Gastroesophageal sphincter (tissue), 4 donors: ENCODE measurements at regions not wholly inside any gene's neighbourhood (a gene's known extent, or its start where the extent isn't known, plus 50 kb on each side); places are given as distances from the start of the nearest gene placed in this dataset.
"Not testable (repeated sequence)": the region's sequence is repeated elsewhere in the genome, so short reads cannot be mapped to it uniquely, and the experiment has no call there.

Source experiments
- ATAC-seq: fragments of 150-250 bp; one replicate; pipeline ENCODE4 v1.9.1; 2016; ENCODE audit warnings: mild to moderate bottlenecking, moderate library complexity
- H3K27ac ChIP-seq, 4 donors: fragments of 200-600 bp; sonication (generic) in 3 of 4; 1 replicate in 3 of 4; 2 replicates in 1 of 4; pipeline ENCODE4 v1.5.1; 2016 to 2019
- H3K27me3 ChIP-seq: fragments of 200-600 bp; sonication (generic); one replicate; pipeline ENCODE4 v1.5.1; 2019
- H3K36me3 ChIP-seq, 2 donors: fragments of 200-600 bp; sonication (generic); one replicate each; pipeline ENCODE4 v1.5.1; 2019; ENCODE audit warnings: control low read depth in 1 of 2
- H3K4me1 ChIP-seq, 3 donors: fragments of 200-600 bp; sonication (generic); 1 replicate in 2 of 3; 2 replicates in 1 of 3; pipeline ENCODE4 v1.5.1; 2016 to 2019; ENCODE audit warnings: control low read depth in 2 of 3
- H3K4me3 ChIP-seq, 2 donors: fragments of 200-600 bp; sonication (generic); one replicate each; pipeline ENCODE4 v1.5.1; 2019; ENCODE audit warnings: mild to moderate bottlenecking in 1 of 2, moderate library complexity in 1 of 2
- H3K9me3 ChIP-seq, 3 donors: fragments of 200-600 bp; sonication (generic); one replicate each; pipeline ENCODE4 v1.5.1; 2017 to 2019; ENCODE audit warnings: control low read depth in 2 of 3
- EP300 ChIP-seq: sonication (generic); formaldehyde crosslinking; IDR thresholded peaks from one replicate; pipeline ENCODE4 v1.6.1; 2017; ENCODE audit warnings: antibody characterized with exemption, mild to moderate bottlenecking
- POLR2A ChIP-seq, 2 donors: fragments of 450-650 bp; IDR thresholded peaks; one replicate each; pipeline ENCODE4 v1.6.1; 2017; ENCODE audit warnings: antibody characterized with exemption in 2 of 2, mild to moderate bottlenecking in 2 of 2, moderate library complexity in 1 of 2
- POLR2AphosphoS5 ChIP-seq: sonication (generic); formaldehyde crosslinking; IDR thresholded peaks from one replicate; pipeline ENCODE4 v1.6.1; 2017; ENCODE audit warnings: antibody characterized with exemption
- WGBS, 2 donors: methylation state at CpG; one replicate each; pipeline ENCODE4 v1.1.5; 2018; ENCODE audit warnings: low coverage in 1 of 2; 5-methylcytosine and 5-hydroxymethylcytosine counted together
- TF ChIP-seq, protein P1 (sequence below), 4 experiments: fragments of 200-600 bp in 2 of 4; fragments of 450-650 bp in 2 of 4; sonication (generic) in 1 of 4; IDR thresholded peaks; one replicate each; pipeline ENCODE4 v1.5.1; 2017 to 2019; ENCODE audit warnings: antibody characterized with exemption in 4 of 4, mild to moderate bottlenecking in 2 of 4, moderate library complexity in 2 of 4

DNA sequence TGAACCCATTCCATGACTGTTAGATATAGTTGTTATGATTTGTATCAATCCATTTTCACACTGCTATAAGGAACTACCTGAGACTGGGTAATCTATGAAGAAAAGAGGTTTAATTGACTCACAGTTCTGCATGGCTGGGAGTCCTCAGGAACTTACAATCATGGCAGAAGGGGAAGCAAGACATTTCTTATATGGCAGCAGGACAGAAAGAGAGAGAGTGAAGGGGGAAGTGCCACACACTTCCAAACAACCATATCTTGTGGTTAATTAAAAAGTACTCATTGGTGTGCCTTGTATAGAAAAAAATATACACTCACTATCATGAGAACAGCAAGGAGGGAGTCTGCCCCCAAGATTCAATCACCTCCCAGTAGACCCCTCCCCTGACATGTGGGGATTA is 137.6 kb upstream of the NBPF11 start:
- Histone ChIP-seq H3K27ac (no peak overlapping the region), H3K27me3 (peaks cover 14% of the 10 kb centered on the region), H3K36me3 (no peaks in the 10 kb centered on the region), H3K9me3 (no peaks in the 10 kb centered on the region), H3K4me3 (no peak overlapping the region), H3K4me1 (no peaks in the 10 kb centered on the region)
- no peak for TF ChIP-seq EP300
- no peak for ATAC-seq

DNA sequence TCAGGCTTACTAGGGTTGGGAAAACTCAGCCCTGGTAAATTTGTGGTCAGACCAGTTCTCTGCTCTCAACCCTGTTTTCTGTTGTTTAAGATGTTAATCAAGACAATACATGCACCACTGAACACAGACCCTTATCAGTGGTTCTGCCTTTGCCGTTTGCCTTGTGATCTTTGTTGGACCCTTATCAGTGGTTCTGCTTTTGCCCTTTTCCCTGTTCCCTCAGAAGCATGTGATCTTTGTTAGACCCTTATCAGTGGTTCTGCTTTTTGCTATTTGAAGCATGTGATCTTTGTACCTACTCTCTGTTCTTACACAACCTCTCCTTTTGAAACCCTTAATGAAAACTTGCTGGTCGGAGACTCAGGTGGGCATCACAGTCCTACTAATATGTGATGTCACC is 133.9 kb upstream of the NBPF11 start:
- H3K27me3 ChIP-seq, result peaks cover 14% of the 10 kb centered on the region
- H3K9me3 ChIP-seq, result not testable (repeated sequence)

DNA sequence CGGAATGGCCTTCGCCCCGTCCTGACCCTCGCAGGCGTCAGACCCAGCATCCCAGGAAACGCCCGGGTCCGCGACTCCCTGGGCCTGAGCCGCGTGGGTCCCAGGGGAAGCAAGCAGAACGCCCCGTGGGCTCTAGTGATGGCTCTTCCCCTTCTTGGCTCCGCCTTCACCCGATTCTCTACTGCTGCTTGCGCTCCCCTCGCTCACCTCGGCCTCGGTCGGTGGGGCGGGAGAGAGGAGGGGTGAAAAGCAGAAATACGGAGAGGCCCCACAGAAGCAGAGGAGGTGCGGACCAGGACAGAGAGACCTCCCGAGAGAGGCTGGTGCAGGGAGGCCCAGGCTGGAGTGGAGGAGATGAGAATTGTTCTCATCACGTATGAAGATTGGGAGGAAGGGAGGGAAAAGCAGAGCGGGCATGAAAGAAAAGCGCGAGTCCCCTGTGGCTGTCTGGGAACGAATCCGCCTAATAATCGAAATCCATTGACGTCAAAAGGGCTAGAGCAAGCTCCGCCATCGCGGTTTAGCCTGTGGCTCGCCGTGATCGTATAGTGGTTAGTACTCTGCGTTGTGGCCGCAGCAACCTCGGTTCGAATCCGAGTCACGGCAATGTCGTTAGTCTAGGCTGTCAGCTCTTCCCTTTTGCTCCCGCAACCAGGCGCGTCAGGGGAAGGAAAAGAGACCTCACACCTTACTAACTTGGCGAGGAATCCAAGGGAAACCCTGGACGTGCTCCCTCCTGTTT is 128.9 kb upstream of the NBPF11 start:
- no CpG with 5 or more reads among the region's 50 CpGs for WGBS, 2 donors
- H3K4me3 ChIP-seq, result peak overlapping the region; percentile 29 to 43
- H3K27me3 ChIP-seq, result peaks cover 31% of the 10 kb centered on the region
- H3K27ac ChIP-seq, result peak overlapping the region in 1 of 4 donors; percentile 3
- H3K36me3 ChIP-seq, H3K9me3 ChIP-seq: not testable (repeated sequence)
- peak; percentile 81 for ATAC-seq
- peaks cover 0 to 10% (median 0%) of the 10 kb centered on the region in 3 donors for H3K4me1 ChIP-seq

More for the DNA sequence above, 133.9 kb upstream of the NBPF11 start:
- not testable (repeated sequence) for H3K36me3 ChIP-seq, ATAC-seq, H3K4me3 ChIP-seq, H3K27ac ChIP-seq, H3K4me1 ChIP-seq
- 51% methylated on average over 2 of the region's 2 CpGs; no CpG with 5 or more reads in 1 of the 2 donors for whole genome bisulfite sequencing, 2 donors

DNA sequence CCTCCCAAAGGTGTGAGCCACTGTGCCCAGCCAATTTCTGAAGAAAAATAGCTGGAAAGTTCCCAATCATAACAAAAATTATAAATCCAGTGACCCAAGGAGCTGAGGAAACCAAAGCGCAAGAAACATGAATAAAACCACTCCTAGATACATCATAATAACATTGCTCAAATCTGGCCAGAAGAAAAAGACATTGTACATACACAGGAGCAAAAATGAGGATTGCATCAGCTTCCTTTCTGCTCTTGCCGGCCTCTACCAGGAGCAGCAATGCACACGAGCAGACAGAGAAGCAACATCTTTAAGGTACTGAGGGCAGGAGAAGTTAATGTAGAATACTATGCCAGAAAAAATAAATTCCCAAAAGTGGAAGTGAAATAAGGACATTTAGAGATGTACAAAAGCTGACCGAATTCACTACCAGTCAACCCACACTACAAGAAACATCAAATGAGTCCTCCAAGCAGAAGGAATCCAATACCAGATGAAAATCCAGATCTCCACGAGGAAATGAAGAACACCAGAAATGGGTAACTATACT is 127.0 kb upstream of the NBPF11 start:
- H3K36me3 ChIP-seq, H3K9me3 ChIP-seq, H3K27ac ChIP-seq, ATAC-seq, H3K4me3 ChIP-seq: not testable (repeated sequence)
- 72 to 81% methylated on average over 4 to 5 of the region's 5 CpGs for WGBS, 2 donors
- Histone ChIP-seq H3K4me1 (peaks cover 0 to 10% (median 0%) of the 10 kb centered on the region in 3 donors), H3K27me3 (peaks cover 46% of the 10 kb centered on the region)

DNA sequence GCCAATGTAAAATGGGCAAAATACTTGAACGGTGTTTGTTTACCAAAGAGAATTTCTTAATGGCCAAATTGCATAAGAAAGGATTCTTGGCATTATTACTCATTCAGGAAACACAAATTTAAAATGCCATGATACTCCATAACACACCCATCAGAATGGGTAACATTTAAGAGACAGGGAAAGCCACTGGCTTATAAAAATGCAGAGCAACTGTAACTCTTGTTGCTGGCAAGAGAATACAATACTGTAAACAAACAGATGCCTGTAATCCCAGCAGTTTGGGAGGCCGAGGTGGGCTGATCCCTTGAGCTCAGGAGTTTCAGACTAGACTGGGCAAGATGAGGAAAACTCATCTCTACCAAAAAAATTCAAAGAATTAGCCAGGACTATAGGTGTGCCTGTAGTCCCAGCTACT is 125.8 kb upstream of the NBPF11 start:
- H3K4me3 ChIP-seq, H3K9me3 ChIP-seq, H3K27ac ChIP-seq, ATAC-seq, H3K36me3 ChIP-seq: not testable (repeated sequence)
- 10 to 18% methylated on average over 2 of the region's 2 CpGs for WGBS, 2 donors
- Histone ChIP-seq H3K4me1 (peaks cover 0 to 10% (median 0%) of the 10 kb centered on the region in 3 donors), H3K27me3 (peaks cover 56% of the 10 kb centered on the region)

DNA sequence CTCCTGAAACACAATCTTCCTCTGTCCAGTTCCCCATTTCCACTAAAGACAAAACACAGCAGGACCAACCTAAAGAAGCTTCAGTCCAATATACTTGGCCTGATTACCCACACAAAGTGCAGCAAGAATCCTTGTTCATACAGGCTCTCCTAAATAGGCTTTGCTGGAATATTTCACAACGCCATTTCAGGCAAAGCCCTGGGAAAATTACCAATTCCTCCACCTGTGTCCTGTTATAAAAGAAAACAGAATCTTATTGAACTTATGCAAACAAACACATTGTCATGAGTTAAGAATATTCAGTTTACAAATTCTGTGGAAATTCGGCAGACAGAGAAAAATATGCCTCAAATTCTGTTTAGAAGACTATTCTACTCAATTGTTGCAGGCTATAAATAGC is 115.0 kb upstream of the NBPF11 start:
- not testable (repeated sequence) for H3K36me3 ChIP-seq, H3K4me3 ChIP-seq, H3K27ac ChIP-seq, H3K9me3 ChIP-seq, ATAC-seq
- Histone ChIP-seq H3K27me3 (peaks cover 29% of the 10 kb centered on the region), H3K4me1 (peaks cover 0 to 21% (median 0%) of the 10 kb centered on the region in 3 donors)
- 50 to 82% methylated on average over 2 of the region's 2 CpGs for WGBS, 2 donors

DNA sequence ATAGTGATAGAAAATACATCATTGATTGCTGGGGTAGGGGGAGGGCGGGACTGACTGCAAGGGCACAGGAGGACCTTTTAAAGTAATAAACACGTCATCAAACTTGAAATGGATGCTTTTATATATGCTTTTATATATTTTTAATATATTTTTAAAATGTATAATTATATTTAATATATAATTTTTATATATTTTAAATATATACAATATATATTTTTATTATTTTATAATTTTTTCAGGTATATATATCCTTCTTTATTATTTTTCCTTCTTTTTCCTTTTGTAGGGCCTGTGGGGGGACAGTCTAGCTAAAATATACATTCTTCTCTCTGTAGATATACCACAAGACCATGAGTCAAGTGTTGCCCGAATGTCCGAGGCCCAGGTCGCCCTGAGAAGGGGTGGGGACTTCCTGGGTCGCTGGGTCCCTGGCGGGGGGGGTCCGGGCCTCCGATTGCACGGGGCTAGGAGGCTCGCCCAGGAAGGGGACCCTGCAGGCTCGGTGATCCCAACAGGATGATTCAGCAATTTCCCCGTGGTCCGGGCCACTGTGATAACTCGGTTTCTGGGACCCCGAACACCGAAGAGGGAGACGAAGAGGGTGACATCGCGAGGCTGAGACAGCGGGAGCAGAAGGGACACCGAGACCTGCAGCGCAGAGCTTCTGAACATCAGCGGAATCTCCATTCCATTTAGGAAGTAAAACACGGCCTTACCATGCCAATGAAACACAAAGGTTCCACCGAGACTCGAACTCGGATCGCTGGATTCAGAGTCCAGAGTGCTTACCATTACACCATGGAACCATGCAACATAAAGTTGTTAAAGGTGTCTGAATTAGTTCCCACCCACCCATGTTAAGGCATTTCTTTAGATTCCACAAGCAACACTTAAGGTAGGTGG is 112.5 kb upstream of the NBPF11 start:
- peak overlapping the region in 1 of 2 donors; percentile 55 for H3K4me3 ChIP-seq
- H3K36me3 ChIP-seq, result no peaks in the 10 kb centered on the region
- H3K4me1 ChIP-seq, result peaks cover 0 to 21% (median 0%) of the 10 kb centered on the region in 3 donors
- no peak overlapping the region for H3K27ac ChIP-seq
- ATAC-seq, result no peak
- WGBS, 2 donors, result 31 to 37% methylated on average over 12 to 15 of the region's 29 CpGs
- TF ChIP-seq, protein P1, sequence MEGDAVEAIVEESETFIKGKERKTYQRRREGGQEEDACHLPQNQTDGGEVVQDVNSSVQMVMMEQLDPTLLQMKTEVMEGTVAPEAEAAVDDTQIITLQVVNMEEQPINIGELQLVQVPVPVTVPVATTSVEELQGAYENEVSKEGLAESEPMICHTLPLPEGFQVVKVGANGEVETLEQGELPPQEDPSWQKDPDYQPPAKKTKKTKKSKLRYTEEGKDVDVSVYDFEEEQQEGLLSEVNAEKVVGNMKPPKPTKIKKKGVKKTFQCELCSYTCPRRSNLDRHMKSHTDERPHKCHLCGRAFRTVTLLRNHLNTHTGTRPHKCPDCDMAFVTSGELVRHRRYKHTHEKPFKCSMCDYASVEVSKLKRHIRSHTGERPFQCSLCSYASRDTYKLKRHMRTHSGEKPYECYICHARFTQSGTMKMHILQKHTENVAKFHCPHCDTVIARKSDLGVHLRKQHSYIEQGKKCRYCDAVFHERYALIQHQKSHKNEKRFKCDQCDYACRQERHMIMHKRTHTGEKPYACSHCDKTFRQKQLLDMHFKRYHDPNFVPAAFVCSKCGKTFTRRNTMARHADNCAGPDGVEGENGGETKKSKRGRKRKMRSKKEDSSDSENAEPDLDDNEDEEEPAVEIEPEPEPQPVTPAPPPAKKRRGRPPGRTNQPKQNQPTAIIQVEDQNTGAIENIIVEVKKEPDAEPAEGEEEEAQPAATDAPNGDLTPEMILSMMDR (IDR thresholded peaks at IDR 0.05), result no peak
- no peak for TF ChIP-seq POLR2AphosphoS5
- peaks cover 36% of the 10 kb centered on the region for H3K27me3 ChIP-seq
- no peaks in the 10 kb centered on the region for H3K9me3 ChIP-seq

DNA sequence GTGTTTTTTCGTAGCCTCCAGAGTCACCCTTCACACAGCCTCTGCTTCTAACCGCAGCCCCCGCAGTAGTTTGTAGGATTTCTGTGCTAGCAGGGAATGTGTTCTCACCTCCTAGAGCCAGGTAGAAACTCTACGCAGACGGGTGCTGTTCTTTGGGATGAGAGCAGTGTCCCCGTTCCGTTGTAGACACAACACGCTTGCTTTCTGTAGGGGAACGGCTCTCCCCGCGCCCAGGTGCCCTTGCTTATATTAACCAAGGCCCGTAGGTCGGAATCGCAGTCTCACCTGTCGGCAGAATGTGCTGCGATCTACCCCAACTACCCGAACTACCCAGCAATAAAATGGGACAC is 111.8 kb upstream of the NBPF11 start:
- Histone ChIP-seq H3K27me3 (peaks cover 43% of the 10 kb centered on the region), H3K36me3 (no peaks in the 10 kb centered on the region), H3K27ac (peak overlapping the region in 2 of 4 donors; percentile 67 to 72), H3K4me3 (peak overlapping the region; percentile 29 to 55), H3K9me3 (no peaks in the 10 kb centered on the region), H3K4me1 (peaks cover 0 to 21% (median 0%) of the 10 kb centered on the region in 3 donors)
- ATAC-seq, result peak; percentile 7
- WGBS, 2 donors, result 0 to 6% methylated on average over 3 to 8 of the region's 17 CpGs
- TF ChIP-seq POLR2A (IDR thresholded peaks at IDR 0.05) (no peak), EP300 (no peak)
- TF ChIP-seq, protein P1 (IDR thresholded peaks at IDR 0.05), result no peak
